HEK293 (cell line): ENCODE measurements at regions not wholly inside any gene's neighbourhood (a gene's known extent, or its start where the extent isn't known, plus 50 kb on each side); places are given as distances from the start of the nearest gene placed in this dataset.

Experiments
- CTCF ChIP-seq: fragments of 450-650 bp; formaldehyde crosslinking; IDR thresholded peaks from 2 replicates; pipeline ENCODE4 v1.5.1; 2016; ENCODE audit warnings: missing biosample characterization, missing genetic modification characterization
- KLF17 ChIP-seq: fragments of 450-650 bp; formaldehyde crosslinking; IDR thresholded peaks from 2 replicates; pipeline ENCODE4 v1.5.1; 2016; ENCODE audit warnings: missing biosample characterization, missing genetic modification characterization
- ZBTB7A ChIP-seq: fragments of 450-650 bp; formaldehyde crosslinking; IDR thresholded peaks from 2 replicates; pipeline ENCODE4 v1.5.1; 2016; ENCODE audit warnings: low read depth, missing biosample characterization, missing genetic modification characterization
- TF ChIP-seq, protein P1 (sequence below): fragments of 450-650 bp; formaldehyde crosslinking; IDR thresholded peaks from 2 replicates; pipeline ENCODE4 v1.5.1; 2017; ENCODE audit warnings: missing biosample characterization, missing genetic modification characterization

GRCh38 chr11:122487669-122488068 is 167.9 kb upstream of the UBASH3B start:
- TF ChIP-seq, protein P1, sequence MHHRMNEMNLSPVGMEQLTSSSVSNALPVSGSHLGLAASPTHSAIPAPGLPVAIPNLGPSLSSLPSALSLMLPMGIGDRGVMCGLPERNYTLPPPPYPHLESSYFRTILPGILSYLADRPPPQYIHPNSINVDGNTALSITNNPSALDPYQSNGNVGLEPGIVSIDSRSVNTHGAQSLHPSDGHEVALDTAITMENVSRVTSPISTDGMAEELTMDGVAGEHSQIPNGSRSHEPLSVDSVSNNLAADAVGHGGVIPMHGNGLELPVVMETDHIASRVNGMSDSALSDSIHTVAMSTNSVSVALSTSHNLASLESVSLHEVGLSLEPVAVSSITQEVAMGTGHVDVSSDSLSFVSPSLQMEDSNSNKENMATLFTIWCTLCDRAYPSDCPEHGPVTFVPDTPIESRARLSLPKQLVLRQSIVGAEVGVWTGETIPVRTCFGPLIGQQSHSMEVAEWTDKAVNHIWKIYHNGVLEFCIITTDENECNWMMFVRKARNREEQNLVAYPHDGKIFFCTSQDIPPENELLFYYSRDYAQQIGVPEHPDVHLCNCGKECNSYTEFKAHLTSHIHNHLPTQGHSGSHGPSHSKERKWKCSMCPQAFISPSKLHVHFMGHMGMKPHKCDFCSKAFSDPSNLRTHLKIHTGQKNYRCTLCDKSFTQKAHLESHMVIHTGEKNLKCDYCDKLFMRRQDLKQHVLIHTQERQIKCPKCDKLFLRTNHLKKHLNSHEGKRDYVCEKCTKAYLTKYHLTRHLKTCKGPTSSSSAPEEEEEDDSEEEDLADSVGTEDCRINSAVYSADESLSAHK (tag by site-specific recombination), result no peak
- TF ChIP-seq ZBTB7A (tag by site-specific recombination), result no peak
- no peak for TF ChIP-seq KLF17 (tag by site-specific recombination)
- no peak for TF ChIP-seq CTCF (tag by site-specific recombination)
